HG02970 (cell line): ENCODE measurements at regions not wholly inside any gene's neighbourhood (a gene's known extent, or its start where the extent isn't known, plus 50 kb on each side); places are given as distances from the start of the nearest gene placed in this dataset.

Source experiments
- ATAC-seq: cut with Tn5 transposase; IDR thresholded peaks from one replicate; pipeline ENCODE4 v1.9.1; 2021; ENCODE audit warnings: mild to moderate bottlenecking, moderate library complexity, moderate number of reproducible peaks; ENCODE audit not compliant: unreplicated experiment, low FRiP score

GRCh38 chr2:19409046-19409445 is 50.6 kb upstream of the OSR1 start:
- no peak for ATAC-seq

GRCh38 chr2:19408592-19408991 is 50.2 kb upstream of the OSR1 start:
- no peak for ATAC-seq
